ENCODE measurements at regions not wholly inside any gene's neighbourhood (a gene's known extent, or its start where the extent isn't known, plus 50 kb on each side); places are given as distances from the start of the nearest gene placed in this dataset.

- no peak for DNase-seq (ENCODE audit: extremely low read depth in 1 of 2, low read depth in 1 of 2)
These were observed 174.7 kb downstream of the LPIN1 start for GRCh38 chr2:11920993-11921583.

- no peak for DNase-seq (ENCODE audit: extremely low read depth in 1 of 2, low read depth in 1 of 2)
These were observed 175.9 kb downstream of the LPIN1 start for GRCh38 chr2:11922294-11922693.

GRCh38 chr2:11923935-11924334 is 177.5 kb downstream of the LPIN1 start:
- no peak for DNase-seq (ENCODE audit: extremely low read depth in 1 of 2, low read depth in 1 of 2)

GRCh38 chr2:11925295-11926066 is 179.0 kb downstream of the LPIN1 start:
- no peak for DNase-seq (ENCODE audit: extremely low read depth in 1 of 2, low read depth in 1 of 2)

GRCh38 chr2:11930211-11930761 is 183.9 kb downstream of the LPIN1 start:
- DNase-seq (ENCODE audit: extremely low read depth in 1 of 2, low read depth in 1 of 2), result no peak

GRCh38 chr2:11932048-11932512 is 185.6 kb downstream of the LPIN1 start:
- DNase-seq (ENCODE audit: extremely low read depth in 1 of 2, low read depth in 1 of 2), result no peak

- no peak for DNase-seq (ENCODE audit: extremely low read depth in 1 of 2, low read depth in 1 of 2)
These were observed 186.5 kb downstream of the LPIN1 start for GRCh38 chr2:11932962-11933361.

GRCh38 chr2:11933854-11934253 is 187.4 kb downstream of the LPIN1 start:
- no peak for DNase-seq (ENCODE audit: extremely low read depth in 1 of 2, low read depth in 1 of 2)

- DNase-seq (ENCODE audit: extremely low read depth in 1 of 2, low read depth in 1 of 2), result no peak
These were observed 190.3 kb downstream of the LPIN1 start for GRCh38 chr2:11936761-11937160.

GRCh38 chr2:11938196-11938595 is 191.8 kb downstream of the LPIN1 start:
- DNase-seq (ENCODE audit: extremely low read depth in 1 of 2, low read depth in 1 of 2), result no peak

GRCh38 chr2:11939523-11939922 is 193.1 kb downstream of the LPIN1 start:
- no peak for DNase-seq (ENCODE audit: extremely low read depth in 1 of 2, low read depth in 1 of 2)

GRCh38 chr2:11940121-11940743 is 193.8 kb downstream of the LPIN1 start:
- no peak for DNase-seq (ENCODE audit: extremely low read depth in 1 of 2, low read depth in 1 of 2)

GRCh38 chr2:11940799-11941198 is 194.4 kb downstream of the LPIN1 start:
- DNase-seq (ENCODE audit: extremely low read depth in 1 of 2, low read depth in 1 of 2), result no peak

GRCh38 chr2:11941201-11942177 is 195.1 kb downstream of the LPIN1 start:
- no peak for DNase-seq (ENCODE audit: extremely low read depth in 1 of 2, low read depth in 1 of 2)

- no peak for DNase-seq (ENCODE audit: extremely low read depth in 1 of 2, low read depth in 1 of 2)
These were observed 195.7 kb downstream of the LPIN1 start for GRCh38 chr2:11942178-11942569.

- no peak for DNase-seq (ENCODE audit: extremely low read depth in 1 of 2, low read depth in 1 of 2)
These were observed 197.9 kb downstream of the LPIN1 start for GRCh38 chr2:11944311-11944710.

GRCh38 chr2:11945139-11946126 is 199.0 kb downstream of the LPIN1 start:
- no peak for DNase-seq (ENCODE audit: extremely low read depth in 1 of 2, low read depth in 1 of 2)

- DNase-seq (ENCODE audit: extremely low read depth in 1 of 2, low read depth in 1 of 2), result no peak
These were observed 201.5 kb downstream of the LPIN1 start for GRCh38 chr2:11947956-11948355.

- no peak for DNase-seq (ENCODE audit: extremely low read depth in 1 of 2, low read depth in 1 of 2)
These were observed 203.5 kb downstream of the LPIN1 start for GRCh38 chr2:11949732-11950523.

Data from stimulated activated CD8-positive, alpha-beta memory T cell treated with anti-CD3 and anti-CD28 coated beads, Interleukin-7, amount 100 ng/mL, for 48 hours (primary cell).